Hepatocyte (in vitro differentiated cells): ENCODE measurements at regions not wholly inside any gene's neighbourhood (a gene's known extent, or its start where the extent isn't known, plus 50 kb on each side); places are given as distances from the start of the nearest gene placed in this dataset.
"Not testable (repeated sequence)": the region's sequence is repeated elsewhere in the genome, so short reads cannot be mapped to it uniquely, and the experiment has no call there.

ENCODE experiments used
- CTCF ChIP-seq: fragments of 200-600 bp; sonication (generic); IDR thresholded peaks from 2 replicates; pipeline ENCODE4 v1.5.1; 2016; ENCODE audit warnings: antibody characterized with exemption, mild to moderate bottlenecking; ENCODE audit not compliant: poor library complexity
- EZH2phosphoT487 ChIP-seq: fragments of 200-600 bp; sonication (generic); IDR thresholded peaks from one replicate; pipeline ENCODE4 v1.6.1; 2018; ENCODE audit warnings: antibody characterized with exemption, mild to moderate bottlenecking, low read depth, moderate library complexity; ENCODE audit not compliant: unreplicated experiment, severe bottlenecking

DNA sequence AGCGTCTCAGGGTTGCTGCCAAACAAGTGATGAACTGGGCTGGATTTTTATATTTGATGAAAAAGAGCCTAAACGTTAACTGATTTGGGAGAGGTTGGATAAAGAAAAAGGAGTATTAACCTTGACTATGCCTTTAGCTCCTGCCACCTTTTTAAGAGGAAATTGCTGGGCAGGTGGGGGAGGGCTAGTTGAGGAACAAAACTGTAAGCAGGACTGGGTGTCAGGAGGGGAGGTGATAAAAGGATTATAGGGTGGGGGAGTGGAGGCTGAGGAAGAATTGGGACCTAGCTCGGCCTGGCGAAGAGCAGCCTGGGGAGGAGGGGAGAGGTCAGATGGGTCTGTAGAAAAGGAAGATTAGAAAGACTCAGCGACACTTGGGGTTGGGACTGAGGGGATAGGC, 223.9 kb upstream of the ZNF608 start:
- not testable (repeated sequence) for TF ChIP-seq CTCF, EZH2phosphoT487
